Stimulated activated CD4-positive, alpha-beta T cell treated with anti-CD3 and anti-CD28 coated beads, TNF-alpha, amount 100 ng/mL, for 24 hours (primary cell): ENCODE measurements at regions not wholly inside any gene's neighbourhood (a gene's known extent, or its start where the extent isn't known, plus 50 kb on each side); places are given as distances from the start of the nearest gene placed in this dataset.

ENCODE experiments used
- DNase-seq, 3 experiments: peaks; one replicate each; pipeline ENCODE4 v3.0.0-alpha.2; 2020; ENCODE audit warnings: low read depth in 3 of 3

DNA sequence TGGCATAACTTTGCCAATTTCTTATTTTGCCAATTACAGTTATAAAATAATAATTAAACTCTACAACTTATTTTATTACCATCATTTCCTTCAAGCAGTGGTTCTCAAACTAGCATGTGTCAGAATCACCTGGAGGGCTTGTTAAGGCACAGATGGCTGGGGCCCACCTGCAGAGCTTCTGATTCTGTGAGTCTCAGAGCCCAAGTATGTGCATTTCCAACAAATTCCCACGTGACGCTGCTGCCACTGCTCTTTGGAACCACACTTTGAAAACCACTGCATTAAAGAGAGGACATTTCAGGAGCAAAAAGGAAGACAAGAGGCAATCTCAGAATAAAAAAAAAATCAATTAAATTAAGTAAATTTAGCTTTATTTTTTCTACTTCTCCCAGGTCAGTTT, 94.0 kb upstream of the HNRNPA3 start:
- DNase-seq, result no peak

DNA sequence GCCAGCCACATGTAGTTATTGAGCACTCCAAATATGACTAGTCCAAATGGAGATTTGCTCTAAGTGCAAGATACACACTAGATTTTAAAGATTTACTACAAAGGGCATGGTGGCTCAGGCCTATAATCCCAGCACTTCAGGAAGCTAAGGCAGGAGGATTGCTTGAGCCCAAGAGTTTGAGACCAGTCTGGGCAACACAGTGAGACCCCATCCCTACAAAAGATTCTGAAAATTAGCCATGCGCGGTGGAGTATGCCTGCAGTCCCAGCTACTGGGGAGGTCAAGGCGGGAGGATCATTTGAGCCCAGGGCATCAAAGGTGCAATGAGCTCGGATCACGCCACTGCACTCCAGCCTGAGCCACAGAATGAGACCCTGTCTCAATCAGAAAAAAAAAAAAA, 93.5 kb upstream of the HNRNPA3 start:
- DNase-seq, result no peak

DNA sequence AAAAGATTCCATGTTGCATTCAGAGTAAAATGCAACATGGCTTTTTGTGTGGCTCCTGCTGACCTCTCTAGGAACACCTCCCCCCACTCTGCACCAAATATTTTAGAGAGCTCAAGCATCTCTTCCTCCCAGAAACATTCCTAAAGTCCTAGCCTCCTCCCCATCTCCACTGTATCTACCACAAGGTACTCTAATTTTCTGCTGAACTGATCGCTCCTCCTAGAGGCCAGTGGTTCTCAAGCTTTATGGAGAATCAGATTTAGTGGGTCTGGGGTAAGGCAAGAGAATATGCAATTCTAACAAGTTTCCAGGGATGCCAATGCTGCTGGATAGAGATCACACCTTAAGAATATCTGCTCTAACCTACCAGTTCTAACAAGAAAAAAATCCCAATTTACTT, 89.5 kb upstream of the HNRNPA3 start:
- no peak for DNase-seq

DNA sequence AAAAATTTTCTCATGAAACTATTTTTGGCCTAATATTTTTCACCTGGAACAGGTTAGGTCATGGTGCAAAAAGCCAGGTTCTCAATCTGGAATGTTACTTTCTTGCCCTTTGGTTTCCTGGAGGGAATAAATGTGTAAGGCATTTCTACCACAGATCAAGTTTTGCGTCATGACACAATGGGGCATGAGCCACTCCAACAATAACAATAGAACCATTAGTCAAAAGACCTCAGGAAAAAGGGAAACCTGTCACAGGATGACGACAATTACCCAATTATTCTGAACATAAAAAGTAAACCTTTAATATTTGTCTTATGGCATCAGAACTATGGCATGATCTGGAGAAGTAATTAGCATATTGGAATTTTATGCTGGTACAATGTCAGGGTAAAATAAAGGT, 88.2 kb upstream of the HNRNPA3 start:
- no peak for DNase-seq

DNA sequence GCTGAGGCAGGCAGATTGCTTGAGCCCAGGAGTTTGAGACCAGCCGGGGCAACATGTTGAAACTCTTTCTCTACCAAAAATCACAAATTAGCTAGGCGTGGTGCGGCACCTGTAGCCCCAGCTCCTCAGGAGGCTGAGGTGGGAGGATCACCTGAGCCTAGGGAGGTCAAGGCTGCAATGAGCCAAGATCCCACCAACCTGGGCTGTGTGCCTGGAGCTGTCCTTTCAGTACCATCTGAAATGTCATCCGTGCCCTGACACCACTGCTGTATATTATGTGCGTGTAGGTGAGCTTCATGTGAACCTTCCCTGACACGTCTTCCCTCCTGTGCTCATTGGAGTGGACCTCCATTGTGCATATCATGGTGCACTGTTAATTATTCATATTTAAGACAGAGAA, 84.8 kb upstream of the HNRNPA3 start:
- no peak for DNase-seq

DNA sequence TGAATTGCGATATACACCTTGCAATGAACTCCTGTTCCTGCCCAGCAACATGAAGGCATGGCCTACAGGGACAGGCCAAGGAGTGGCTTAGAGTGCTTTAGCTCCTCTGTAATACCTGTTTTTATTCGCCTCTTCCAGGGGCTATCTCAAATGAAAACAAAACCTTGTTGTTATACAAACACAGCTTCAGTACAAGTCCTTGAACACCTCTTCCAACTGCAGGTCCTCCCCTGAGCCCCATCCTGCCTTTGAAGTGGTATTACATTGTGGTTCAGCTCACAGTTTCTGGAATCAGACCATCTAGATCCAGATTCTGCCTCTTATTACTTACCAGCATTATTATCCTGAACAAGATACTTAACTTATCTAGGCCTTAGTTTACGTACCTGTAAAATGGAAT, 83.0 kb upstream of the HNRNPA3 start:
- DNase-seq, result no peak

DNA sequence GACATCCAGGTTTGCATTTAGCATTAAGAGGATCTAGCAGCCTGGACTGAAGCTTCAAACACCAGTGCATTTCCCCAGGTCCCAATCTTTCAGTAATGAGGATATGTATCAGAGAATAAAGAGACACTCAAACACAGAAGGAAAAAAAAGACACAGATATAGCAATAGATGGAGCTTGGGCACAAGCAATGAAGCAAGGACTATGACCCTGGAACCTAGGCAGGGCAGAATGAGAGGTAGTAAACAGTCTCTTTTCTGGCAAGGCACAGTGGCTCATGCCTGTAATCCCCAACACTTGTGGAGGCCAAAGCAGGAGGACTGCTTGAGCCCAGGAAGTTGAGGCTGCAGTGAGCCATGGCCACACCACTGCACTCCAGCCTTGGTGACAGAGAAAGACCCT, 80.7 kb upstream of the HNRNPA3 start:
- no peak for DNase-seq

DNA sequence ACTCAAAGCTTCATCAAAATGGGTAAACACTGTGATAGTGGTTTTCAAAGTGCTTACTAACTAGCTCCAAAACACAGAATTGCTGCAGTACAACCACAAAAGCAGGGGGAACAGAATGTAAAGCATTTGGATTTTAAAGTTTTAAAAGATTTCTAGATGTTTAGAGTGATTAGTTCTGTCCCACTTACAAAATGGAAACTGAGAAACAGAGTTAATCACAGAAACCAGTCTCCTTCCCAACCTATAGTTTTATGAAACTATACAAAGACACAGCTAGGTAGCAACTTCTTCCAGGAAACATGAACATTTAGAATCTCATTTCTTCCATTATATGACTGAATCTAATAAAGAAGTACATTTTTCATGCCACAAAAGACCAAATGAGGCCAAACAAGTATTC, 73.8 kb upstream of the HNRNPA3 start:
- DNase-seq, result no peak

DNA sequence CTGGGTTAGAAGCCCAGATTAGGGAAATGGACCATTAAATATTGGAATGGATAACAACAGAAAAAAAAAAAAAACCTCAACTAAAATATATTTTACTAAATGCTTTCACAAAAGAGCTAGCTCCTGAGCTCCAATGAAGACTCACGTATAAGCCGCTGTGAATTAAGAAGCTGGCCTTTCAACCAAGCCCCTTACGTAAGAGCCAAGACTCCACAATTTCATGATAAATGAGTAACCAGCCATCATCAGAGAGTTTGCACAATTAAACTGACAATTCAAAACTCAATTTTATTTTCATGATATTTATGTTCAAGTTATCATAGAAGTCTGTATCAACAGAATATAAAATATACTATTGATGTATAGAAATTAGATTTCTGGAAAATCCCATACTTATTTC, 70.7 kb upstream of the HNRNPA3 start:
- DNase-seq, result no peak

DNA sequence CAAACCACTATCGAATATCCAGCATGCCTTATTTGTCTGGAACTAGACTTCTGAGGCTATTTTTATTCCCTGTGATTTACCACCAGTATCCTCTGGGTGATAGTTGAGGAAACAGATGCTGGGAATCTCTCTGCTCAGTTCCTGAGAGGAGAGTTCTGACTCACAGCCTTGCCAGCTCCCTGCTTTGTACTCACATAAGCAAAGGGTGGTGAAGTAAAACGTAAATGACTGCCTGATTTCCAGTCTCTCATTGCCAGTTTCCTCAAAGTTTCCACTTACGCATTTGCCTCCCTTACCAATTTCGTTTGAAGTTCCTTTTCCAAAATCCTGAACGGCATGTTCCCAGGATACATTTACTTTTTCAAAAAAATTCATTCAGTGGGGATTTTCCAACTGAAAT, 69.2 kb upstream of the HNRNPA3 start:
- DNase-seq, result no peak

DNA sequence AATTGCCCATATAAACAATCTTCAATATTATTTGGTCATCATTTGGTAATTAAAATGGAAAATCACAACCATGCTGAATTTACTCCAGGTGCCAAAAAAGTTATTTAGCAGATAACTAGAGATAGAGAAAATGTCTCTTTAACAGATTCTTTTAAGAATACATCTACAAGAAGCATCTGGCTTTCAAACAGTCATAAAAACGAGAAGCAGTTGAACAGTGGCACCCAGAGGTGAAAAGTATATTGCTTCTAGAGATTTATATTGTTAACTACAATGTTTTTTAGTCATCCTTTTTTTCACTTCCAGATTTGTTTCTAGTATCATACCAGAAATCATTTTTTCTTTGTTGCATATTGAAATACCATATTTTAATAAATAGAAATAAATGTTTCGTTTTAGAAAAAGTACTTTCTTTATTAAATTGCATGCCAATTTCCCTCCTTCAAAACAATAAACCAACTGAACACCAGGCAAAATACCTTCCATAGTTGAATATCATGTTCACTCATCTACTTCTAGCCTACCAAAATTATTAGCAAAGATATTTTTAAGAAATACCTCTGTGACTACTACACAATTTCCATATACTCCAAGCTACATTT, 65.4 kb upstream of the HNRNPA3 start:
- no peak for DNase-seq

DNA sequence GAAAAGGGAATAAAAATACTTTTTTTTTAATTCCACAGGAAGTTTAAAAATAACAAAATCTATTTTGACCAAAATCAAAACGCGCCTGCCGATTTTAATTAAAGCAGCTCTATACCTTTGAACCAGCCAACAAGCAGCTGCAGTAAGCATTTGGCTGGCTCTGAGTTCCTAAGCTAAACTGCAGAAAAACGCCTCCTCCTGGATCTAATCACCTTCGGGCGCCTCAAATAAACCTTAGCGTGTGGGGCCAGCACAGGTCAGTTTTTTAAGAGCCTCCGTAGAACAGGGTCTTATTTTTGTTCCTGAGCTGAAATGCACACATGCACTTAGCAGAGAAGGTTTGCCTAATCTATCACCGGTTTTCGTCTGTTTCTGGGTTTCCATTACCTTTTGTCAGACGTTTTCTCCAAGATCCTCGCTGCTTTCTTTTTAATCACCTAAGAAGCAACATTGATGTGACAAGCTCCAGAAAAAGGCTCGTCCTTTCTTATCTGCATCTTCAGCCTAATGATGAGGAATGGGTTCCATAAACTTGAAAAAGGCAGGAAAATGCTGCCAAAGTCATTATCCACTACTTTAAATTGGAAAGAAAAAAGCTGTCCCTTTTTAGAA, 64.7 kb upstream of the HNRNPA3 start:
- DNase-seq, result no peak

DNA sequence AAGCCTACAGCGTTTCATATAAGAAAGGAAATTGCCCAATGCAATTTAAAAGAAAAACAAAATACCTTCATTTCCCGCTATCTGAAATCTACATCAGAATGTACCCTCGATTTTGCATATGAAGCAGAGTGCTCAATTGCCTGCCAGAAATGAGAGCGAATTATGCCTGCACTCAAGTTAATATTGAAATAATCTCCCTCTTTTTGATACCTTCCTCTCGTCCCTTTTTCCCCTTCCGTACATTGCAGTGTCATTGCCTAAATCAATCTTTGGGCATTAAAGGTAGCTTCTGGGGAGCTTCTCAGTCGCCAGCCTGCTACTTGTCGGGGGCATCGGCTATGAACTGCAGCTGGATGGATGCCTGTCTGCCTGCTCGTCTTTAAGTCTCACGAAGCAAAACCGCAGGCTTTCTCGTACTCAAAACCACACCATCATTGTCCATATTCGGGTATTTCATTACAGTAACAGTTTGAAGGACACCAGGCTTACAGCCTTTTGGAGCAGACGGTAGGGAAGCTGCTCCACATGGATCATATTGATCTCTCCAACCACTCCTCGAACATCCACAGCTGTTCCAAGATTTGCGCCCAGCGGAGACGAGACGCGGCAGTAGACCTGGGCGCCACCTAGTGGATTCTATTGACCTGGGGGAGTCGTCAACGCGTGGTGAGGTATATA, 64.0 kb upstream of the HNRNPA3 start:
- DNase-seq, result peak; percentile 46 to 69 (median 57)

DNA sequence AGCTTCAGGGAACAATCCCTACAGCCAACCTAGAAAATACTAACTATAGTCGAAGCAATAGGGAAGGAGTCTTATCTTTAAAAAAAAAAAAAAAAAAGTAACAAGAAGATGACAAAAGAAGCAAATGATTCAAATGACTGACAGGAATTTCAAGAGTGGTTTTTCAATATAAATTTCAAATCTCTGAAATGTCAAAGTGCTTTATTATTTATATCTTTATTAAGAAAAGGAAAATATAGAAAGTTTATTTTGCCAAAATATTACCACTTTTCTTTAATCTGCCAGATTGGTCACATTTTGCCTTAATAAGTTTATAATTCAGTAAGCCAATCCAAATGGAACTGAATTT, 63.5 kb upstream of the HNRNPA3 start:
- no peak for DNase-seq

DNA sequence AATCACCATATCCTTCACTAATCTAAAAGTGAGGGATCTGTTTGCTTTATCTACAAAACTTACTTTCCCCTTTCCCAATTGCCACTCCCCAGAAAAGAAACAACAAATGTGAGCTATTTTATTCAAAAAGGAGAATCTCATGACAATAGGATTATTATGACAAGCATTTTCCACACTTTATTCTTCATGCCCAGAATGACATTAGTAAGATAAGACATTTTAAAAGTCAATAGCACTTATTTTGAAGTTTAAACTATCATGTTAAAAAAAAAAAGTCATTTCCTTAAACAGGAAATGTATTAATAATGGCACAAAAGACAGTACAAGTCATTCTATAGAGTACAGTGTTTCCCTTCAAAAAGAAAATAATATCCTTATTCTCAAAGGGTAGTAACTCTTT, 58.8 kb upstream of the HNRNPA3 start:
- no peak for DNase-seq

DNA sequence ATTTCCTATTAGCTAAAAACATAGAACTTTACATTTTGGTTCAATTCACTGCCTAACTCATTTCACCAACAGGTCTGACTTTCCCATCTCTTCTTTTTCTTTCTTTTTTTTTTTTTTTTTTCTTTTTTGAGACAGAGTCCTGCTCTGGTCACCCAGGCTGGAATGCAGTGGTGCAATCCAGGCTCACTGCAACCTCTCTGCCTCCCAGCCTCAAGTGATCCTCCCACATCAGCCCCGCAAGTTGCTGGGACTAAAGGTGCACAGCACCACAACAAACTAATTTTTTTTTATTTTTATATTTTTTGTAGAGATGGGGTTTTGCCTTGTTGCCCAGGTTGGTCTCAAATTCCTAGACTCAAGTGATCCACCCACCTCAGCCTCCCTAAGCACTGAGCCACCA, 57.8 kb upstream of the HNRNPA3 start:
- DNase-seq, result no peak

DNA sequence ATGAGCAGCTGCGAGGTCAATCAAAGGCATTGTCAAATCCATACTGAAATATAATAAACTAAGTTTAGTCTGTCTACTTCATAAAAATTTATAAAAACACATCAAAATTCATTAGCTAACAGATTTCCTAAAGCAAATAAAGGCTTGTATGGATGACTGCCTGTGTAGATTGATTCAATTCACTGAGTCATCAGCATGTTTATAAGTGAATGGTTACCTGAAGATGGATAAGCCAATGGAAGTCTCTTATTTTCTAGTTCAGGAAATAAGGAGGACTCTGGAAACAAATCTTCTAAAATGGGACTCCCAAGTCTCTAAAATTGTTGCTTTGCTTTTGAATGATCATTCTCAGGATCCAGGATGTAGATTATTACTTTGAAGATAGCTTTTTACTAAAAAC, 57.0 kb upstream of the HNRNPA3 start:
- no peak for DNase-seq

DNA sequence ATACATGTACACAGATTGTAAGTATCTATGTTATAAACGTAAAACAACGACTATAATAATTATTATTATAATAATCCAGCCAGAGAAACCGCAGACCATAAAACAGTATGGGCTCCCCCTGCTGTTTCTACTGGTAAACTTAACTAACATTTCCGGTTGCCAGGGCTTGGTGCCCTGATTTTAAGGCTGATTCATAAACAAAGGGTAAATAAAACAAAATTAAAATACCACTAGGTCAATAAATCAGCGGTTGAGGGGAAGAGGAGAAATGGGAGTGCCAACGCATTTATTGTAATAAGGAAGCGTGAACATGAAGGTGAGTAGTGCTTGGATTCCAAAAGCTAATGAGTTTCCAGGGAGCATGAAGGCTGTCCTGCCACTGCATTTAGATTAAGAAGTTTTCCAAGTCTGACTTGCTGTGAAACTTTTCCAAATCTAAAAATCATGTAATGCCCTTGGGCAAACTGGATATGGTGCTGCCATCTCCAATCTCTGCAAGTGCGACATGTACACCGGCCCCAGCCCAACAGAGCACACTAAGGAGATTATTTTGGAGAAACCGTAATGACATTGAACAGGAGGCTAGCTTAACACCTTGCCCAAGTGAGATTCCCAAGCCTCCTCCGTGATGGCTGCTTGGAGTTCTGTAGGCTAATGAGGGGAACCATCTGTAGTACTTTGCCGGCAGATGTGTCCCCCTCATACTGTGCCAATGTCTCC, 50.7 kb upstream of the HNRNPA3 start:
- DNase-seq, result no peak
